C4-2B (cell line): ENCODE measurements at regions not wholly inside any gene's neighbourhood (a gene's known extent, or its start where the extent isn't known, plus 50 kb on each side); places are given as distances from the start of the nearest gene placed in this dataset.

Experiments
- CTCF ChIP-seq: fragments of 450-650 bp; conservative IDR thresholded peaks from 2 replicates; pipeline ENCODE4 v1.5.1; 2017; ENCODE audit warnings: mild to moderate bottlenecking
- ZFX ChIP-seq: fragments of 450-650 bp; IDR thresholded peaks from 2 replicates; pipeline ENCODE4 v1.6.1; 2017

- TF ChIP-seq CTCF, result no peak
- TF ChIP-seq ZFX, result no peak
Measured at GRCh38 chr6:93013054-93013453, 406.3 kb downstream of the EPHA7 start.
